AG10803 (cell line): ENCODE measurements at regions not wholly inside any gene's neighbourhood (a gene's known extent, or its start where the extent isn't known, plus 50 kb on each side); places are given as distances from the start of the nearest gene placed in this dataset.
"Not testable (repeated sequence)": the region's sequence is repeated elsewhere in the genome, so short reads cannot be mapped to it uniquely, and the experiment has no call there.

Source experiments
- DNase-seq: peaks from one replicate; pipeline ENCODE4 v3.0.0; 2010; ENCODE audit warnings: low read depth
- H3K4me3 ChIP-seq: 2 replicates; pipeline ENCODE4 v1.5.1; 2011; ENCODE audit warnings: mild to moderate bottlenecking, low read length, control low read depth
- CTCF ChIP-seq: conservative IDR thresholded peaks from 2 replicates; pipeline ENCODE4 v1.5.1; 2011; ENCODE audit warnings: mild to moderate bottlenecking, low read length, control low read depth, inconsistent platforms

- no peak for TF ChIP-seq CTCF
- H3K4me3 ChIP-seq: no peak overlapping the region
- no peak for DNase-seq
These were observed 143.0 kb upstream of the NRBF2 start for GRCh38 chr10:62990126-62990525.

GRCh38 chr10:62985807-62986600 is 147.1 kb upstream of the NRBF2 start:
- no peak overlapping the region for H3K4me3 ChIP-seq
- DNase-seq: no peak
- TF ChIP-seq CTCF: no peak

- DNase-seq: no peak
- no peak for TF ChIP-seq CTCF
- no peak overlapping the region for H3K4me3 ChIP-seq
These were observed 152.0 kb upstream of the NRBF2 start for GRCh38 chr10:62981096-62981495.

GRCh38 chr10:62980687-62981086 is 152.4 kb upstream of the NRBF2 start:
- H3K4me3 ChIP-seq: no peak overlapping the region
- no peak for DNase-seq
- no peak for TF ChIP-seq CTCF

GRCh38 chr10:62979921-62980320 is 153.2 kb upstream of the NRBF2 start:
- DNase-seq: no peak
- no peak for TF ChIP-seq CTCF
- no peak overlapping the region for H3K4me3 ChIP-seq

- H3K4me3 ChIP-seq: no peak overlapping the region
- DNase-seq: no peak
- no peak for TF ChIP-seq CTCF
These were observed 154.6 kb upstream of the NRBF2 start for GRCh38 chr10:62978482-62978881.

- DNase-seq, H3K4me3 ChIP-seq: not testable (repeated sequence)
These were observed 158.3 kb upstream of the NRBF2 start for GRCh38 chr10:62974795-62975194.
